Type B pancreatic cell (in vitro differentiated cells): ENCODE measurements at regions not wholly inside any gene's neighbourhood (a gene's known extent, or its start where the extent isn't known, plus 50 kb on each side); places are given as distances from the start of the nearest gene placed in this dataset.

Source experiments
- DNase-seq: peaks from one replicate; pipeline ENCODE4 v3.0.0; 2021; ENCODE audit warnings: mixed read lengths; ENCODE audit not compliant: unreplicated experiment; ENCODE audit errors: extremely low spot score
- H3K27ac Mint-ChIP-seq: 2 replicates; pipeline ENCODE4 v1.8.0; 2021; ENCODE audit warnings: mild to moderate bottlenecking, mixed read lengths
- H3K27me3 Mint-ChIP-seq: 2 replicates; pipeline ENCODE4 v1.8.0; 2021; ENCODE audit warnings: mixed read lengths
- H3K36me3 Mint-ChIP-seq: 2 replicates; pipeline ENCODE4 v1.8.0; 2021; ENCODE audit warnings: mixed read lengths
- H3K4me1 Mint-ChIP-seq: one replicate; pipeline ENCODE4 v1.8.0; 2021; ENCODE audit warnings: mixed read lengths; ENCODE audit not compliant: unreplicated experiment
- H3K4me3 Mint-ChIP-seq: 2 replicates; pipeline ENCODE4 v1.8.0; 2021; ENCODE audit warnings: mild to moderate bottlenecking, mixed read lengths
- H3K9me3 Mint-ChIP-seq: 2 replicates; pipeline ENCODE4 v1.8.0; 2021; ENCODE audit warnings: mixed read lengths
- TF ChIP-seq, protein P1 (sequence below): fragments of 200-600 bp; sonication (generic); conservative IDR thresholded peaks from 2 replicates; pipeline ENCODE4 v1.5.0; 2021; ENCODE audit warnings: antibody characterized with exemption, mild to moderate bottlenecking

GRCh38 chr4:81792521-81792920 lies 320.8 kb upstream of the RASGEF1B start:
- H3K27ac Mint-ChIP-seq = no peak overlapping the region
- no peaks in the 10 kb centered on the region for H3K9me3 Mint-ChIP-seq
- TF ChIP-seq, protein P1, sequence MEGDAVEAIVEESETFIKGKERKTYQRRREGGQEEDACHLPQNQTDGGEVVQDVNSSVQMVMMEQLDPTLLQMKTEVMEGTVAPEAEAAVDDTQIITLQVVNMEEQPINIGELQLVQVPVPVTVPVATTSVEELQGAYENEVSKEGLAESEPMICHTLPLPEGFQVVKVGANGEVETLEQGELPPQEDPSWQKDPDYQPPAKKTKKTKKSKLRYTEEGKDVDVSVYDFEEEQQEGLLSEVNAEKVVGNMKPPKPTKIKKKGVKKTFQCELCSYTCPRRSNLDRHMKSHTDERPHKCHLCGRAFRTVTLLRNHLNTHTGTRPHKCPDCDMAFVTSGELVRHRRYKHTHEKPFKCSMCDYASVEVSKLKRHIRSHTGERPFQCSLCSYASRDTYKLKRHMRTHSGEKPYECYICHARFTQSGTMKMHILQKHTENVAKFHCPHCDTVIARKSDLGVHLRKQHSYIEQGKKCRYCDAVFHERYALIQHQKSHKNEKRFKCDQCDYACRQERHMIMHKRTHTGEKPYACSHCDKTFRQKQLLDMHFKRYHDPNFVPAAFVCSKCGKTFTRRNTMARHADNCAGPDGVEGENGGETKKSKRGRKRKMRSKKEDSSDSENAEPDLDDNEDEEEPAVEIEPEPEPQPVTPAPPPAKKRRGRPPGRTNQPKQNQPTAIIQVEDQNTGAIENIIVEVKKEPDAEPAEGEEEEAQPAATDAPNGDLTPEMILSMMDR = no peak
- DNase-seq = no peak
- no peaks in the 10 kb centered on the region for H3K4me1 Mint-ChIP-seq
- H3K27me3 Mint-ChIP-seq = no peaks in the 10 kb centered on the region
- H3K36me3 Mint-ChIP-seq = no peaks in the 10 kb centered on the region
- H3K4me3 Mint-ChIP-seq = no peak overlapping the region

DNA sequence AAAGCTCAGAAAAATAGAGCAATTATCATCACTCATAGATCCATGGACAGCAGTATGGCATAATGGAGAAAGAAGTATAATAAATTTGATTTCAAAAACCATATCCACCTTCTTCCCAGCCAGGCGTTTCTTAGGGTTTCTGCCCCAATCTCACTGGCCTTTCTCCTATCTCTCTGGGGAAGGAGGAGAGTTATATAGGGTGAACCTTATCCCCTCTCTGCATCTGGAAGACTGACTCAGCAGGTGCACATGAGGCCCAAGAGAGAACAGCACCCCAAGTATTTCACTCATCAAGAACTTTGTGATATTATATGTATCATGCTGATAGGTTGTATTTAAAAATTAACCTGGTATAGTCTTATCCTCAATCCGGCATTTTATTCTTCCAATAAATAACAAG lies 318.8 kb upstream of the RASGEF1B start:
- Mint-ChIP-seq H3K4me1 (peaks cover 13% of the 10 kb centered on the region), H3K36me3 (no peaks in the 10 kb centered on the region), H3K27ac (no peak overlapping the region), H3K27me3 (no peaks in the 10 kb centered on the region), H3K4me3 (no peak overlapping the region), H3K9me3 (no peaks in the 10 kb centered on the region)
- TF ChIP-seq, protein P1 = no peak
- DNase-seq = no peak

GRCh38 chr4:81789741-81790399 lies 318.2 kb upstream of the RASGEF1B start:
- Mint-ChIP-seq H3K36me3 (no peaks in the 10 kb centered on the region), H3K27me3 (no peaks in the 10 kb centered on the region), H3K4me3 (no peak overlapping the region), H3K27ac (no peak overlapping the region), H3K9me3 (no peaks in the 10 kb centered on the region), H3K4me1 (peaks cover 13% of the 10 kb centered on the region)
- TF ChIP-seq, protein P1 = no peak
- DNase-seq = no peak

DNA sequence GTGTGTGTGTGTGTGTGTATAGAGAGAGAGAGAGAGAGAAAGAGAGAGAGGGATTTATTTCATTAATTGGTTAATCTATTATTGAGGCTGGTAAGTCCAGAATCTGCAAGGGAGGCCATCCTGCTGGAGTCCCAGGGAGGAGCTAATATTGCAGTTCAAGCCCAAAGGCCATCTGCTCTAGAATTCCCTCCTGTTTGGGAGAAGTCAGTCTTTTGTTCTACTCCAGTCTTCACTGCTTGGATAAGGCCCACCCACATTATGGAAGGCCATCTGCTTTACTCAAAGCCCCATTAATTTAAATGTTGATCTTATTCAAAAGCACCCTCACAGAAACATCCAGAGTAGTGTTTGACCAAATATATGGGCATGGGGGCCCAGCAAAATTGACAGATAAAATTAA lies 317.5 kb upstream of the RASGEF1B start:
- H3K9me3 Mint-ChIP-seq = no peaks in the 10 kb centered on the region
- H3K27me3 Mint-ChIP-seq = no peaks in the 10 kb centered on the region
- TF ChIP-seq, protein P1 = no peak
- DNase-seq = no peak
- H3K4me3 Mint-ChIP-seq = no peak overlapping the region
- H3K36me3 Mint-ChIP-seq = no peaks in the 10 kb centered on the region
- peaks cover 13% of the 10 kb centered on the region for H3K4me1 Mint-ChIP-seq
- H3K27ac Mint-ChIP-seq = no peak overlapping the region

GRCh38 chr4:81786766-81787165 lies 315.1 kb upstream of the RASGEF1B start:
- no peaks in the 10 kb centered on the region for H3K9me3 Mint-ChIP-seq
- H3K27me3 Mint-ChIP-seq = no peaks in the 10 kb centered on the region
- H3K36me3 Mint-ChIP-seq = no peaks in the 10 kb centered on the region
- H3K27ac Mint-ChIP-seq = peak overlapping the region; percentile 34
- no peak for DNase-seq
- TF ChIP-seq, protein P1 = no peak
- peaks cover 13% of the 10 kb centered on the region for H3K4me1 Mint-ChIP-seq
- H3K4me3 Mint-ChIP-seq = no peak overlapping the region
